ENCODE measurements at regions not wholly inside any gene's neighbourhood (a gene's known extent, or its start where the extent isn't known, plus 50 kb on each side); places are given as distances from the start of the nearest gene placed in this dataset.

DNA sequence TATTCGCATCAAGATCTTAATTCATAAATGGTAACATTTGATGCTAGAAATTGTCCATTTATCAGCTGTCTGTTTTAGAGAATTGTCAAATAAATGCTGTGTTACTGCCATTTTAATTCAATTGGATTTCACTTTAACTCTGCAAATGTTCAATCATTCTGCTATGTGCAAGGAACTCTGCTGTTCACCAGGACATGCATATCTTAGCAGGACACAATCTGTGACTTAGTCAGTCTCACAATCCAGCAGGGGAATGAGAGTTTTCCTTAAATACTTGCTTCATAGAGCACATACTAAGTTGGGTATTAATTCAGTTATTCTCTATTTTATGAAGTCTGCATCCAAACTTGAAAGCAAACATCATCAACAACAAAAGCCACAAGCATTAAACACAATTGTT, 488.7 kb upstream of the MEF2C start:
- TF ChIP-seq, protein P1, sequence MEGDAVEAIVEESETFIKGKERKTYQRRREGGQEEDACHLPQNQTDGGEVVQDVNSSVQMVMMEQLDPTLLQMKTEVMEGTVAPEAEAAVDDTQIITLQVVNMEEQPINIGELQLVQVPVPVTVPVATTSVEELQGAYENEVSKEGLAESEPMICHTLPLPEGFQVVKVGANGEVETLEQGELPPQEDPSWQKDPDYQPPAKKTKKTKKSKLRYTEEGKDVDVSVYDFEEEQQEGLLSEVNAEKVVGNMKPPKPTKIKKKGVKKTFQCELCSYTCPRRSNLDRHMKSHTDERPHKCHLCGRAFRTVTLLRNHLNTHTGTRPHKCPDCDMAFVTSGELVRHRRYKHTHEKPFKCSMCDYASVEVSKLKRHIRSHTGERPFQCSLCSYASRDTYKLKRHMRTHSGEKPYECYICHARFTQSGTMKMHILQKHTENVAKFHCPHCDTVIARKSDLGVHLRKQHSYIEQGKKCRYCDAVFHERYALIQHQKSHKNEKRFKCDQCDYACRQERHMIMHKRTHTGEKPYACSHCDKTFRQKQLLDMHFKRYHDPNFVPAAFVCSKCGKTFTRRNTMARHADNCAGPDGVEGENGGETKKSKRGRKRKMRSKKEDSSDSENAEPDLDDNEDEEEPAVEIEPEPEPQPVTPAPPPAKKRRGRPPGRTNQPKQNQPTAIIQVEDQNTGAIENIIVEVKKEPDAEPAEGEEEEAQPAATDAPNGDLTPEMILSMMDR (IDR thresholded peaks at IDR 0.05), result no peak
- no peak for TF ChIP-seq POLR2A (IDR thresholded peaks at IDR 0.05)
- no peak for TF ChIP-seq POLR2AphosphoS5 (IDR thresholded peaks at IDR 0.05)
